Ovary (tissue), 3 donors: ENCODE measurements at regions not wholly inside any gene's neighbourhood (a gene's known extent, or its start where the extent isn't known, plus 50 kb on each side); places are given as distances from the start of the nearest gene placed in this dataset.
"Not testable (repeated sequence)": the region's sequence is repeated elsewhere in the genome, so short reads cannot be mapped to it uniquely, and the experiment has no call there.

ENCODE experiments used
- EP300 ChIP-seq: sonication (generic); formaldehyde crosslinking; IDR thresholded peaks from one replicate; pipeline ENCODE4 v1.6.1; 2017; ENCODE audit warnings: antibody characterized with exemption
- POLR2A ChIP-seq: fragments of 450-650 bp; IDR thresholded peaks from one replicate; pipeline ENCODE4 v1.6.1; 2017; ENCODE audit warnings: antibody characterized with exemption, mild to moderate bottlenecking, moderate library complexity
- TF ChIP-seq, protein P1 (sequence below), 3 donors: fragments of 450-650 bp in 2 of 3; fragments of 200-600 bp in 1 of 3; IDR thresholded peaks; one replicate each; pipeline versions ENCODE4 v1.5.1 to v1.8.0; 2016 to 2022; ENCODE audit warnings: antibody characterized with exemption in 3 of 3, mild to moderate bottlenecking in 1 of 3
- donor health status: DM: no; HTN: no; CAD: no.

DNA sequence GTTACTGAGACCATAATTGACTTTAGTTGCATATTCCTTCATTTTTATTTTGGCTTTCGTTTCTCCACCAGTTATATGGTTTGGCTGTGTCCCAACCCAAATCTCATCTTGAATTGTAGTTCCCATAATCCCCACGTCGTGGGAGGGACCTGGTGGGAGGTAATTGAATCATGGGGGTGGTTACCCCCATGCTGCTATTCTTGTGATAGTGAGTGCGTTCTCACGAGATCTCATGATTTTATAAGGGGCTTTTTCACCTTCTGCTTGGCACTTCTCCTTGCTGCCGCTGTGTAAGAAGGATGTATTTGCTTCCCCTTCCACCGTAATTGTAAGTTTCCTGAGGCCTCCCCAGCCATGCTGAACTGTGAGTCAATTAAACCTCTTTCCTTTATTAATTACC is 70.0 kb downstream of the LUZP4 start:
- TF ChIP-seq POLR2A, EP300: not testable (repeated sequence)
- TF ChIP-seq, protein P1, sequence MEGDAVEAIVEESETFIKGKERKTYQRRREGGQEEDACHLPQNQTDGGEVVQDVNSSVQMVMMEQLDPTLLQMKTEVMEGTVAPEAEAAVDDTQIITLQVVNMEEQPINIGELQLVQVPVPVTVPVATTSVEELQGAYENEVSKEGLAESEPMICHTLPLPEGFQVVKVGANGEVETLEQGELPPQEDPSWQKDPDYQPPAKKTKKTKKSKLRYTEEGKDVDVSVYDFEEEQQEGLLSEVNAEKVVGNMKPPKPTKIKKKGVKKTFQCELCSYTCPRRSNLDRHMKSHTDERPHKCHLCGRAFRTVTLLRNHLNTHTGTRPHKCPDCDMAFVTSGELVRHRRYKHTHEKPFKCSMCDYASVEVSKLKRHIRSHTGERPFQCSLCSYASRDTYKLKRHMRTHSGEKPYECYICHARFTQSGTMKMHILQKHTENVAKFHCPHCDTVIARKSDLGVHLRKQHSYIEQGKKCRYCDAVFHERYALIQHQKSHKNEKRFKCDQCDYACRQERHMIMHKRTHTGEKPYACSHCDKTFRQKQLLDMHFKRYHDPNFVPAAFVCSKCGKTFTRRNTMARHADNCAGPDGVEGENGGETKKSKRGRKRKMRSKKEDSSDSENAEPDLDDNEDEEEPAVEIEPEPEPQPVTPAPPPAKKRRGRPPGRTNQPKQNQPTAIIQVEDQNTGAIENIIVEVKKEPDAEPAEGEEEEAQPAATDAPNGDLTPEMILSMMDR (IDR thresholded peaks at IDR 0.05), result not testable (repeated sequence)
